GM19395 (cell line): ENCODE measurements at regions not wholly inside any gene's neighbourhood (a gene's known extent, or its start where the extent isn't known, plus 50 kb on each side); places are given as distances from the start of the nearest gene placed in this dataset.
A peak's percentile ranks its signal among the peaks of the same experiment; 100 is the strongest.

Source experiments
- ATAC-seq: cut with Tn5 transposase; IDR thresholded peaks from one replicate; pipeline ENCODE4 v1.9.1; 2021; ENCODE audit warnings: mild to moderate bottlenecking, moderate library complexity; ENCODE audit not compliant: unreplicated experiment

DNA sequence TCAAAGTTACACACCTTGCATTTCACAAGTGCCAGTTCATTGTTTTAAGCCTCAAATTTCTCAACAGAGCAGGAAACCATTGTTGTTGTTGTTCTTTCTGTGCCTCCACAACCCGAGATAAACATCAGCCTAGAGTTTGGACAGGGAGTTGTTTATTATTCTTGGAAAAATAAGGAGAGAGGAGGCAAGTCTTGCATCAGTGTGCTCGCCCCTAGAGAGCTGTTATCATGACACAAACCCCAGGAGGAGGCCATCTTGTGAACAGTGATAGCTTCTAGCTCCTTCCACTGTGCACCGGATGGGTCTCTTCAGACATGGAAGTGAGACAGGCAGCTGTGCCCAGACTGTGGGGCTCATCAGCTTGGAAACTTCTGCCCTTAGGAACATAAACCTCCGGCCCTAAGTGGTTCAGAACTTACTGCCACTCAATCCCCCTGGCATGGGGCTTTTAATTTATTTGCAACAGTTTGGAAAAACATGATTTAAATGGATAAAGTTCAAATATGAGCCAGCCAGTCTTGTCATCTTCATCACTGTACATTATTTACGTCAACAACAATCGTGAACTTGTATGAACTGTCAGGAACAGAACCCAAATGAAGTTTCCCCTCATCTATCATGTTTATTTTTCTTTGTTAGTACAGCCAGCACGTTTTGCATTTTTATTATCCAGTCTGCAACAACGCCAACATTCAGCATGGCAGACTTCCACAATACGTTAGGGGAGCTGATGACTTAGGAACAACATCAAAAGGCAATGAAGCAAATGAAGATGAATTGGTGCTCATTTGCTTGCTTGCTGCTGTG, 181.7 kb upstream of the S1PR3 start:
- no peak for ATAC-seq

GRCh38 chr9:88810826-88811225, 180.4 kb upstream of the S1PR3 start:
- ATAC-seq, result no peak

DNA sequence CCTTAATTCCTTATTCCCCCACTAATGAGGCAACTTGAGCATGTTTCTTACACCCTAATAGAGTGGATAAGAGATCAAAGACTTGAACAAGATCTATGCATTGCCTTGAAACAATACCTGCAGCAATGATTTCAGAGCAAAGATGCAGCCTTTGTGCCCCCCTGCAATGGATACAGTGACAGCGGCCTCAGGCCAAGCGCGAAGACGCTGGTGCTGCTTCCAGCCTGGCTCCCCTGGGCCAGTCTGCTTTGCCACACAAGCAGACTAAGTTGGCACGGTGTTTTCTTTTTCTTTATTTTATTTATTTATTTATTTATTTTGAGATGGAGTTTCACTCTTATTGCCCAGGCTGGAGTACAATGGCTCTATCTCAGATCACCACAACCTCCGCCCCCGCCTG, 179.8 kb upstream of the S1PR3 start:
- no peak for ATAC-seq

DNA sequence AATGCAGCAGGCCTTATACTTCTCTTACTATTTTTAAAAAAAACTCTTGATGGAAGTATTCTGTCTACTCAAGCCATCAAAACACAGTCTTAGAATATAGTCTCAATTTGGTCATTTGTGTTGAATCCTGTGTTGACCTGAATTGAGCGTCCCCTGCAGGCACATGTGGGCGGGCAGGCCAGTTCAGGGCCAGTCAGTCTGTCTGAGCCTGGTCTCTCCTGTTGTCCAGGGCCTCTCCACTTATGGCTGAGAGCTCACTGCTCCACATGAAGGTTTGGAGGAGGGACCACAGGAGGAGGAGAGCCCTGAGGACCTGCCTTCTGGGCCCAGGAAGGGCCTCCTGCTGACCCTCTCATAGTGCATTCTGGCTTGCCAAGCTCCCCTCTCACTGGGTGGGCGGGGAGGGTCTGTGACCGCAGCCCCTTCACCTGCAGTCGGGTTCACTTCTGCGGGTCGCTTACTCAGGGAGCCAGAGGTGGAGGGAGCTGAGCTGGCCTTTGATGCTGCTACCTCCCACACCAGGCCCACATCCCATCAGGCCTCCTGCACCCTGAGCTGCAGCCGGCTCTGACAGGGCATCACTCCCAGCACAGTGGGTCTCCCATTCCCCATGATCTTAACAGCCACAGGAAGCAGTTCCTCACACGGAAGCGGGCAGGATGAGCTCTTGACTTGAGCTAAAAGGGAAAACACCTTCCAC, 178.2 kb upstream of the S1PR3 start:
- ATAC-seq, result no peak

DNA sequence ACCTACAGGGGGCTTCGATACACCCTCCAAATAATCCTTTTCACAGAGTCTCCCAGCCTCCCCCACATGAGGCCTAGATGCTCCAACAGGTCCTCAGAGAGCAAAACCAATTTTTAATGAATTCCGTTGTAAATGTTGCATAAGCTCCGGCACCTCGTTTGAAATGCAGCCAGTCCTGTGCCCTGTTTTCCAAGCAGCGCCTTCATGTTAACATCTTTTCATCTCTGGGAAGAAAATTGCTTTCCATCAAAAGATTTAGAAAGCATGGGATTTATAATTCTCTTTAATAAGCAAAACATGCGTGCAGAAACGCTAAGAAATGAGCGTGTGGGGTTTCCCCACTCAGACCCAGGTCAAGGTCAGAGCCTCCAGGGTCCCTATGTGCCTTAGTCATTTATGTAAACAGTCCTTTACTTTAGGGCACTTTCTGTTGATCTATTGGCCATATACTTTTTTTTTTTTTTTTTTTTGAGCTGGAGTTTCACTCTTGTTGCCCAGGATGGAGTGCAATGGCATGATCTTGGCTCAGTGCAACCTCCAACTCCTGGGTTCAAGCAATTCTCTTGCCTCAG, 177.5 kb upstream of the S1PR3 start:
- no peak for ATAC-seq

DNA sequence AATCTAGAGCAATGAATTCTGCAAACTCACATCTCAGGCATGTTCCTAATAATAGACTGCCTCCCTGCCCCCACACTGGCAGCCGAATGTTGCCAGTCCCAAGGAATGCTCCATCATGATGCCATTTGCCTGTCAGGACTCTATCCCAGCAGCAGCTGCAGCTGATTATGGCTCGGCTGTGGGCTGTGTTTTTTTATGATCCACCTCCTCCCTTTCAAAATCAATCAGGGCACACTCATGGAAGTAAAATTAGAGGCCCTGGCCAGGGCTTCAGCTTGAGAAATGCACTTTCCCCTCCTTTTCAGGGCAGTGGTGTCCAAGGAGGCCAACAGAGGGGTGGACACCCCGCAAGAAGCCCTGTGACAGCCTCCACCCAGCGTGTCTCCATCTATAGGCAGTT, 176.7 kb upstream of the S1PR3 start:
- ATAC-seq, result no peak

- no peak for ATAC-seq
Observed at GRCh38 chr9:88816141-88816540, 175.1 kb upstream of the S1PR3 start.

DNA sequence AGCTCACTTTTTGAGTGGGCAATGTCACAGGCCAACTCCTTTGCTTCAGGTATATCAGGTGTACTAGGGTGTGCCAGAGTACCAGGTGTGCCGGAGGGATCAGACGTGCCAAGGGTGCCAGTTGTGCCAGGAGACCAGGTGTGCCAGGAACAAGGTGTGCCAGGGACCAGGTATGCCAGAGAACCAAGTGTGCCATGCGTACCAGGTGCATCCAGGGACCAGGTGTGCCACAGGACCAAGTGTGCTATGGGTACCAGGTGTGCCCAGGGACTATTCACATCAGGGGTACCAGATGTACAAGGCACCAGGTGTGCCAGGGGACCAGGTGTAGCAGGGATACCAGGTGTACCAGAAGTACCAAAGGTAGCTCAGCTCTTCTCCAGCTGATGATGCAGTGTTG, 174.7 kb upstream of the S1PR3 start:
- no peak for ATAC-seq

GRCh38 chr9:88817628-88818027, 173.6 kb upstream of the S1PR3 start:
- ATAC-seq, result no peak

GRCh38 chr9:88818495-88819201, 172.6 kb upstream of the S1PR3 start:
- ATAC-seq, result no peak

DNA sequence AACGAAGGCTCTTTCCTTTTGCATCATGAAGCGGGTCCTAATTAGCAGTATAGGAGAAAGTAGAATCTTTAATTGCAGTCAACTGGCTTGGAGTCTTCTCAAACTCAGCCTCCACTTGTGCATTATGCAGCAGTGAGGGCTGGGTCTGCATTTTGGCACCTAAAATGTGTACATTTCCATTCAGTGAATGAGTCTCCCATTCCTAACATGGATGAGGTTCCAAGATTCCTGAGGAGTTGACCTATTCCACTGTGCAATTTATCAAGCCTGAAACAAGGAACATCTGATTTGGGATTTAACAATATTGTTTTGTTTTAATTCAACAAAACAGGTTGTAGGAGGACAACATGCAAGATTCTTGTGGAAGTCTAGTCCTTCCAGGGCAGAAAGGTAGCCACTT, 171.8 kb upstream of the S1PR3 start:
- no peak for ATAC-seq

DNA sequence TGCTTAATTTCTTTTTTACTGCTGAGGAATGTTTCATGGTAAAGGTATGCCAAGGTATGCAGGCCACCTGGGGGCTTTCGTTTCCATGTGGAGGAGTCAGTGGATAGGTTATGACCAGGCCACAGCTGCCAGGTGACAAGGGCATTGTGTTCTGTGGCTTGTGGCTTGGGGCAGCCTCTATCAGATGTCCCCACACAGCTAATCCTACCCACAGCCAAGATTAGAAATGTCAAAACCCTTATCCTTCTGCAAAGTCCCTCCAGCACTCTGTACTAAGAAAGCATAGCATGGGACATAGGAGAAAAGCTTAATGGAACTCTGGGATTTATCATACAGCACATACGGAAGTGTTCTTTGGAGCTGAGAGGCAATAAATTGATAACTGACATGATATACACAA, 171.2 kb upstream of the S1PR3 start:
- ATAC-seq, result no peak

DNA sequence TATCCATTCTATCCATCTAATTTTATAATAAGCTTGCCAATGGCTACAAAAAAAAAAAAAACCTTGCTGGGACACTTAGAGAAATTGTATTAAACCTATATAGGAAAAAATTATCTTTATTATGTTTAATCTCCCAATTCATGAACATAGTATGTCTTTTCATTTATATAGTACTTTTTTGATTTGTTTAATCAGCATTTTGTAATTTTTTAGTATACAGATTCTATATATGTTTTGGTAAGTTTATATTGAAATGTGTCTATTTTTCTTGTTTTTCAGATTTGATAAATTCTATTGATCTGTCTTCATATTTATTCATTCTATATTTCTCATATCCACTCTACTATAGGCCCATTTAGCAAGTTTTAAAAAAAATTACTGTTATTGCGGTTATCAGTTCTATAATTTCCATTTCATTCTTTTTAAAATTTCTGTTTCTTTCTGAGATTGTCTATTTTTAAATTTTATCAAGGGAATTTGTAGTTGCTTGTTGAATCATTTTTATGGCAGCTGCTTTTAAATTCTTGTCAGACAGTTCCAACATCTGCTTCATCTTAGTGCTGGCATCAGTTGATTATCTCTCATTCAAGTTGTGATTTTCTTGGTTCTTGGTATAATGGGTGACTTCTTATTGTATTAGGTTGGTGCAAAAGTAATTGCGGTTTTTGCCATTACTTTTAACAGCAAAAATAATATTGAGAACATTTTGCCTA, 170.1 kb upstream of the S1PR3 start:
- ATAC-seq, result no peak

DNA sequence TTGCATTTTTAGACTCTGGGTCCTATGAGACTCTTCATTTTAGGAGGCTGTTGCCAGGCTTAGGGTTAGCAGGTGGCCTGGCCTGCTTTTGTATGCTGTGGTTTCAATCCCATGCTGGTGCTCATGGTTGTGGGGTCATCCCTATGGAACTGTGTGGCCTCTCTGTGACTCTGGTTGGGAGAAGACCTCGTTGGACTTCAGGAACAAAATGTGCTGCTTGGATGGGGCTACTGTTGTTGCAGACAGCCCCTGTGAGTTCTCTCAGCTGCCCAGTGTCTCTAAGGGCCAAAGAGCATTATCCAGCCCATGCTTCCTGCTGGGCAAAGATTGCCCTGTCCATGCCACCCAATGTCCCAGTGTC, 169.5 kb upstream of the S1PR3 start:
- no peak for ATAC-seq

- ATAC-seq, result no peak
Observed at GRCh38 chr9:88824711-88825110, 166.6 kb upstream of the S1PR3 start.

GRCh38 chr9:88826181-88826580, 165.1 kb upstream of the S1PR3 start:
- ATAC-seq, result no peak

- no peak for ATAC-seq
Observed at GRCh38 chr9:88826771-88827181, 164.5 kb upstream of the S1PR3 start.

- no peak for ATAC-seq
Observed at GRCh38 chr9:88828018-88828417, 163.2 kb upstream of the S1PR3 start.

DNA sequence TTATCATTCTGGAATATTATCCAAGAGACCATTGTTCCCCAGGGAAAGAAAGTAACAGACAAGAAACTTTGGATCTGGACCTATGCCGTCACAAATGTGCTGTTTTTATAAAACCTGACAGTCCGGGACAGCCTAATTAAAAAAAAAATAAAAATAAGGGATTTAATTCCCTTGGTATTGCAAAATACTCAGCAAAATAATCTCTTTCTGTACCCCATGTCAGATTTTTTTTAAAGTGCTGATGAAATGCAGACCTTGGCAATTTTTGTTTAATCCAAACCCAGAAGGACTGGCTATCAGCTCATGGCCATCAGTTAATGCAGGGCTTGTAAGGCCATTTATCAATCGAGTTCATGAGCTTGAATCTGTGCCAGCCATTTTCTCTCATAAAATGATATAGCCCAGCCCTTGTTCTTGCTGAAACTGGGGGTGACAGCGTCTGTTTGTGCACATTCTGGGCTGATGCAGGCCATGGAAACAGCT, 162.7 kb upstream of the S1PR3 start:
- ATAC-seq, result no peak

DNA sequence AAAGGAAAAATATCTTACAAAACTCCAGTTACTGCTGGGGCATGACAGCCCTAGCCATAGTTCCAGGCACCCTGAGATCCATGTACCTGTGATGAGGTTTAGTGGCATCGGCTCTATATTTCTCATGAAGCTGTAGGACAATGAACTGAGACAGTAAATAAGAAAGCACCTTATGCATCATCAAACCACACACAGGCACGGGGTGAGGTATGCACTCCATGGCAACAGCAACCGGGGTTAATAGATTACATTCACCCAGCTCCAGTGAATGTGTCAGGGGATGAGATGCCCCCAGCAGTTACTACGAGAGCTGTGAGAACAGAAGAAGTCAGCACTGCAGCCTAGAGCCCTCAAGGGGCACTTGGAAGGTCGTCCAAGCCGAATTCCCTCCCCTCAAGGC, 162.0 kb upstream of the S1PR3 start:
- ATAC-seq, result peak; percentile 89
